Adrenal gland (tissue), 9 donors: ENCODE measurements at regions not wholly inside any gene's neighbourhood (a gene's known extent, or its start where the extent isn't known, plus 50 kb on each side); places are given as distances from the start of the nearest gene placed in this dataset.

Experiments
- DNase-seq, 7 donors: peaks; one replicate each; pipeline ENCODE4 v3.0.0-alpha.2; 2019 to 2020
- H3K27ac ChIP-seq, 5 donors: fragments of 200-600 bp; sonication (generic) in 4 of 5; 1 replicate in 3 of 5; 2 replicates in 2 of 5; pipeline versions ENCODE4 v1.5.1 to v1.8.0; 2016 to 2020; ENCODE audit warnings: mild to moderate bottlenecking in 1 of 5
- H3K27me3 ChIP-seq: fragments of 200-600 bp; 2 replicates; pipeline ENCODE4 v1.8.0; 2021
- H3K36me3 ChIP-seq, 2 donors: fragments of 200-600 bp; replicated peaks in 1 of 2; 1 replicate in 1 of 2; 2 replicates in 1 of 2; pipeline versions ENCODE4 v1.5.1 to v1.8.0; 2018 to 2022
- H3K4me1 ChIP-seq, 2 donors: fragments of 200-600 bp; replicated peaks in 1 of 2; 1 replicate in 1 of 2; 2 replicates in 1 of 2; pipeline versions ENCODE4 v1.5.1 to v1.8.0; 2018 to 2021
- H3K4me3 ChIP-seq, 4 donors: fragments of 200-600 bp; sonication (generic) in 3 of 4; one replicate each; pipeline ENCODE4 v1.5.1; 2016 to 2018
- H3K9me3 ChIP-seq, 3 donors: fragments of 200-600 bp; sonication (generic) in 1 of 3; replicated peaks in 1 of 3; 1 replicate in 2 of 3; 2 replicates in 1 of 3; pipeline versions ENCODE4 v1.5.1 to v1.8.0; 2016 to 2021
- POLR2A ChIP-seq, 2 donors: fragments of 450-650 bp; IDR thresholded peaks; one replicate each; pipeline ENCODE4 v1.6.1; 2017; ENCODE audit warnings: antibody characterized with exemption in 2 of 2, mild to moderate bottlenecking in 2 of 2, moderate library complexity in 1 of 2
- WGBS, 4 donors: extraction: QIAGEN DNeasy Blood & Tissue Kit in 2 of 4; methylation state at CpG; one replicate each; pipeline versions ENCODE4 v1.1.5 to v1.1.7; 2013 to 2017; 5-methylcytosine and 5-hydroxymethylcytosine counted together
- intact Hi-C, 2 donors: fragments of 100-400 bp; cut with DNase I; formaldehyde crosslinking; loops; one replicate each; pipeline versions ENCODE4 v1.14.1 to v1.15.0; 2022 to 2023
- TF ChIP-seq, protein P1 (sequence below), 6 experiments: fragments of 450-650 bp in 4 of 6; fragments of 200-600 bp in 2 of 6; sonication (generic) in 1 of 6; IDR thresholded peaks; 1 replicate in 5 of 6; 2 replicates in 1 of 6; pipeline versions ENCODE4 v1.5.1 to v1.8.0; 2016 to 2021; ENCODE audit warnings: antibody characterized with exemption in 6 of 6, mild to moderate bottlenecking in 2 of 6, moderate library complexity in 1 of 6
- donor health status: healthy with polysubstance abuse.
- donor health status: Bipolar disorder and iron deficiency.
- donor health status: DM: yes; HTN: yes; CAD: no.
- donor health status: DM: no; HTN: no; CAD: no.
- donor health status: DM: no; HTN: no; CAD: no.

DNA sequence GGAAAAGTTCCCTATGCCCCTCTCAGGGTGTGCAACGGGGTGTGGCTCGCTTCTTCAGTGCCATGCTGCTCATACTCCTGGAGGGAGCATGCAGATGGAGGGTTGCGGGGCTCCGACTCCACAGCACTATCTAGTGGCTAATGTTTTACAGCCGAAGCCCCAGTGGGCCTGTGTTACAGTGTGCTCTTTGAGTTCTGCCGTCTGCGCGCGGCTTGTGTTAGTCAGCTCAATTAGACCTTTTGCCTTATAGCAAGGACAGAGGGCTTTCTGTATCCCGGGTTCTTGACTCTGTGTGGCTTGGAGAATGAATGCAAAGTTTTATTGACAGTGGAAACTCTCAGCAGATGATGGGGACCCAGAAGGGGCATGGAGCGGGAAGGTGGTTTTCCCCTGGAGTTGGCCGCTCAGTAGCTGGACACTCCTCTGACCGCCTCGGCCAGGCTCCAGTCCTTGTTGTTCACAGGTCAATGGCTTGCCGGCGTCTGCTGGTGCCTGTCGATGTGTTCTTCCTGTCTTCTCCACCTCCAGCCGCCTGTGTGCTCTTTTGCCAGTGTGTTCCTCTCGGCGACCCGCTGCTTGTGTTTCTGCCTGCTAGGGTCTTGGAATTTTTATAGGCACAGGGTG lies 383.4 kb downstream of the LMO7 start:
- H3K9me3 ChIP-seq, result no peaks in the 10 kb centered on the region
- H3K27ac ChIP-seq, result no peak overlapping the region
- no peaks in the 10 kb centered on the region for H3K4me1 ChIP-seq
- intact Hi-C loops, result no loop called here
- TF ChIP-seq, protein P1, sequence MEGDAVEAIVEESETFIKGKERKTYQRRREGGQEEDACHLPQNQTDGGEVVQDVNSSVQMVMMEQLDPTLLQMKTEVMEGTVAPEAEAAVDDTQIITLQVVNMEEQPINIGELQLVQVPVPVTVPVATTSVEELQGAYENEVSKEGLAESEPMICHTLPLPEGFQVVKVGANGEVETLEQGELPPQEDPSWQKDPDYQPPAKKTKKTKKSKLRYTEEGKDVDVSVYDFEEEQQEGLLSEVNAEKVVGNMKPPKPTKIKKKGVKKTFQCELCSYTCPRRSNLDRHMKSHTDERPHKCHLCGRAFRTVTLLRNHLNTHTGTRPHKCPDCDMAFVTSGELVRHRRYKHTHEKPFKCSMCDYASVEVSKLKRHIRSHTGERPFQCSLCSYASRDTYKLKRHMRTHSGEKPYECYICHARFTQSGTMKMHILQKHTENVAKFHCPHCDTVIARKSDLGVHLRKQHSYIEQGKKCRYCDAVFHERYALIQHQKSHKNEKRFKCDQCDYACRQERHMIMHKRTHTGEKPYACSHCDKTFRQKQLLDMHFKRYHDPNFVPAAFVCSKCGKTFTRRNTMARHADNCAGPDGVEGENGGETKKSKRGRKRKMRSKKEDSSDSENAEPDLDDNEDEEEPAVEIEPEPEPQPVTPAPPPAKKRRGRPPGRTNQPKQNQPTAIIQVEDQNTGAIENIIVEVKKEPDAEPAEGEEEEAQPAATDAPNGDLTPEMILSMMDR (IDR thresholded peaks at IDR 0.05), result peak in 2 of 6 experiments; percentile 12 to 13
- no peak for TF ChIP-seq POLR2A (IDR thresholded peaks at IDR 0.05)
- DNase-seq, result peak in 3 of 7 donors; percentile 15 to 62 (median 20)
- H3K27me3 ChIP-seq, result no peaks in the 10 kb centered on the region
- no peaks in the 10 kb centered on the region for H3K36me3 ChIP-seq
- 51 to 62% (median 55%) methylated on average over 21 of the region's 21 CpGs for WGBS, 4 donors
- no peak overlapping the region for H3K4me3 ChIP-seq

DNA sequence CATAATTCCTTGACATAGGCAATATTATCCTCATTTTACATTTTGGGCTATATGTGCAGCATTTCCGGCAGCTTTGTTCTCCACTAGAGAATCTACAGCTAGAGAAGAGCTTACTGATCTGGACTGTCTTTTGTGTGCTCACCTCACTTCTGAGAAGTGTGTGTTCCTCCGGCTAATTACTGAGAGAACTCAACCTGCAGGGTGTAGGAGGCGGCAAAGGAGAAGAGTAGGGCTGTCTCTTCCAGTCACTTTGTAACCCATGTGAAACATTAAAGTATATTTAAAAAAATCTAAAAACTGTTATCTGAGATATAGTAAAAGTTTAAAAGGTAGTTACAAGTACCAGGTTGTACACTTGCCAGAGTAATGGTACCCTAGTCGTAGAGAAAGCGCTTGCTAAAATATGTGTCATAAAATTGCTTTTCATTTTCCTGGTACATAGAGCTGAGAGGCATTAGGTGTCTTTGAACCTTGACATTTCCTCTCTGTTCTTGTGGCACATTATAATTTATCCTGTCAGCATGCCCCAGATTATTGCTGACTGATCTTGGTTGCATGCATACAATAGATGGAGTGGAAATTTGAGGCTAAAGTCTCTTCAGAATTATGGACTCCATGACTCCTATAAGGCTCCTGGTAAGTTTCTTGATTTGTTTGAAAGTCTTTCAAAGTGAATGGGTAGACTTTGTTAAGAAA lies 381.9 kb downstream of the LMO7 start:
- WGBS, 4 donors, result 81 to 85% (median 84%) methylated on average over 5 of the region's 5 CpGs
- DNase-seq, result no peak
- Histone ChIP-seq H3K4me3 (no peak overlapping the region), H3K27me3 (no peaks in the 10 kb centered on the region), H3K9me3 (no peaks in the 10 kb centered on the region), H3K27ac (no peak overlapping the region), H3K4me1 (no peaks in the 10 kb centered on the region), H3K36me3 (no peaks in the 10 kb centered on the region)
- no peak for TF ChIP-seq POLR2A (IDR thresholded peaks at IDR 0.05)
- TF ChIP-seq, protein P1 (IDR thresholded peaks at IDR 0.05), result no peak
- intact Hi-C loops, result no loop called here

- TF ChIP-seq, protein P1 (IDR thresholded peaks at IDR 0.05), result peak in 4 of 6 experiments; percentile 21 to 45 (median 36)
- no peak for TF ChIP-seq POLR2A (IDR thresholded peaks at IDR 0.05)
- DNase-seq, result peak in 4 of 7 donors; percentile 14 to 54 (median 26)
- no peak overlapping the region for H3K4me3 ChIP-seq
- no peak overlapping the region for H3K27ac ChIP-seq
- no peaks in the 10 kb centered on the region for H3K27me3 ChIP-seq
- no peaks in the 10 kb centered on the region for H3K4me1 ChIP-seq
- H3K9me3 ChIP-seq, result no peaks in the 10 kb centered on the region
- intact Hi-C loops, result no loop called here
- H3K36me3 ChIP-seq, result no peaks in the 10 kb centered on the region
- WGBS, 4 donors, result 74 to 92% (median 85%) methylated on average over 3 of the region's 3 CpGs
These were observed 380.8 kb downstream of the LMO7 start for GRCh38 chr13:76016799-76017400.

GRCh38 chr13:76014406-76015318 lies 378.5 kb downstream of the LMO7 start:
- Histone ChIP-seq H3K27me3 (no peaks in the 10 kb centered on the region), H3K36me3 (no peaks in the 10 kb centered on the region), H3K4me3 (no peak overlapping the region), H3K4me1 (no peaks in the 10 kb centered on the region), H3K27ac (no peak overlapping the region), H3K9me3 (no peaks in the 10 kb centered on the region)
- no peak for DNase-seq
- intact Hi-C loops, result no loop called here
- 51 to 60% (median 51%) methylated on average over 5 of the region's 5 CpGs for WGBS, 4 donors
- TF ChIP-seq, protein P1 (IDR thresholded peaks at IDR 0.05), result no peak
- TF ChIP-seq POLR2A (IDR thresholded peaks at IDR 0.05), result no peak
